ENCODE measurements at regions not wholly inside any gene's neighbourhood (a gene's known extent, or its start where the extent isn't known, plus 50 kb on each side); places are given as distances from the start of the nearest gene placed in this dataset.

- no peak for DNase-seq (ENCODE audit: extremely low read depth, low read depth)
Observed at GRCh38 chr3:102206511-102207031, 228.2 kb upstream of the ZPLD1 start.

DNA sequence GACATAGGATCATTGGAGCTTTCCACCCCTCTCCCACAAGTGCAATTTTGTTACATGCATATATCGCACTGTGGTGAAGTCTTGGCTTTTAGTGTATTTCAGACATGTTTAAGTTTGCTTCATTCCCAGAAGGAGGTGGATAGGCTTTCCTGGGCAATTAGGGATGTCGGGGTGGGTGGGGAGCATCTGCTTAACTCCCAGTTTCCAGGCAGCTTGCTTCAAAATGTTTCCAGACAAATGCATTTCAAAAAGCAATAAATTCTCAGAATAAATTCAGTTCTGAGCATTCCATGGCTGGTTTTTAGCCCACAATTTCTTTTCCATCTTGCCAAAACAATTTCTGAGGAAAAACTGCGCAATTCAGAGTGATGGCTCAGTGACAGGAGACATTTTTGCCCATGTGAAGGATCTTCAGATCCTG lies 227.7 kb upstream of the ZPLD1 start:
- DNase-seq (ENCODE audit: extremely low read depth, low read depth) = no peak

- no peak for DNase-seq (ENCODE audit: extremely low read depth, low read depth)
Observed at GRCh38 chr3:102215166-102215565, 219.6 kb upstream of the ZPLD1 start.

DNA sequence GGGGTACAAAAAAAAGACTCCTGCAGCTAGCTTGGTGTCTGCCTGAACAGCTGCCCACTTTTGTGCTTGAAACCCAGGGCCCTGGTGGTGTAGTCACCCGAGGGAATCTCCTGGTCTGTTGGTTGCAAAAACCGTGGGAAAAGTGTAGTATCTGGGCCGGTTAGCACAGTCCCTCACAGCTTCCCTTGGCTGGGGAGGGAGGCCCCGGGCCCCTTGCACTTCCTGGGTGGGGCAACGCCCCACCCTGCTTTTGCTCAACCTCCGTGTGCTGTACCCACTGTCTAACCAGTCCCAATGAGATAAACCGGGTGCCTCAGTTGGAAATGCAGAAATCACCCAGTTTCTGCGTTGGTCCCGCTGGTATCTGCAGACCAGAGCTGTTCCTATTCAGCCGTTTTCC lies 211.7 kb upstream of the ZPLD1 start:
- DNase-seq (ENCODE audit: extremely low read depth, low read depth) = no peak

GRCh38 chr3:102224171-102224570 lies 210.6 kb upstream of the ZPLD1 start:
- no peak for DNase-seq (ENCODE audit: extremely low read depth, low read depth)

GRCh38 chr3:102225005-102225404 lies 209.8 kb upstream of the ZPLD1 start:
- DNase-seq (ENCODE audit: extremely low read depth, low read depth) = no peak

DNA sequence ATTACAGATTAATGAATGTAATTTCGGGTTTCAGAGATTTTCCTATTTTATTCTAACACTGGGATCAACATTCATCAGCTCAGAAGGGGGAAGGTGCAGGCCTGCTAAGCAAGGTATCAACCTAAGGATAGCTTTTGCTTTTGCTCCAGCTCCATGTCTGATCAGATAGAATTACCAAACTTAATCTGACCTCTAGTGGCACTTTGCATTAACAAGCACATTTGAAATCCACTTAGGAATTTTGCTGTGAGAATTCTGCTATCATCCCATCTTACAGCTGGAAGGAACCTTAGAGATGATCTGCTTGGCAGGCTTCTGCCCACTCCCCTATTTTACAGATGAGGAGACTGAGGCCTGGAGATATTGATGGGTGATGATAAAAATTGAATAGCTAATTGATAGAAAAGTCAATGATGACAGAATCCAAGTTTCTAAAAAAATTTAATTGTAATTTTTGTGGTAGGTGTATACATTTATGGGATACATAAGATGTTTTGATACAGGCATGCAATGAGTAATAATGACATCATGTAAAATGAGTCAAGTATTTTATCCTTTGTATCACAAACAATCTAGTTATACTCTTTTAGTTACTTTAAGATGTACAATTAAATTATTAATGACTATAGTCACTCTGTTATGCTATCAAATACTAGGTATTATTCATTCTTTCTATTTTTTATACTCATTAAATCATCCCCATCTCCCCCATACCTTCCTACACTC lies 209.2 kb upstream of the ZPLD1 start:
- peak; percentile 30 for DNase-seq (ENCODE audit: extremely low read depth, low read depth)

- DNase-seq (ENCODE audit: extremely low read depth, low read depth) = no peak
Observed at GRCh38 chr3:102226463-102226862, 208.4 kb upstream of the ZPLD1 start.

DNA sequence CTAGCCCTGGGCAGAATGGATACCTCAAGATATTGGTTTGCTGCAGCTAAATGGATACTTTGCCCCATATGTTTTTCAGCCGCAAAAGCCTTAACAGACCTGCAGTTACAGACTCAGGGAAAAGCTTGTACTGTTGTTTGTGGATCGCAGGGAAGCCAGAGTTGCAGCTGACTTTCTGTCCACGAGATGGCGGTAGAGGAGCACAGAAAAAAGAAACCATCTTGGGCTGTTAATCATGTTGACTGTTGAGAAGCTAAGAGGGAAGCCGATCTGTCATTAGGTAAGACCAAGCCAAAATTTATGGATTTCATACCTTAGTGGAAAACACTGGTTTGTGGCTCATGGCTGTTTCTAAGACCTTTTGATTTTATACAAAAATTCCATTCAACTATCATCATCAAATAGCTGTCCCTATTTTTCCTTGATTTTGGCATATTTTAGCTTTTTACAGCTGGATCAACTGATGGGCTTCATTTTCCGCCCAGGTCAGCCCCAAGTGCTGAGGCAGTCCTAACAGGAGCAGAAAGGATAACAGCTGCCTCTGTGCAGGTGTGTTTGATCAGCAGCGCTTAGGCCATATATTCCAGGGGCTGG lies 205.7 kb upstream of the ZPLD1 start:
- peak; percentile 77 for DNase-seq (ENCODE audit: extremely low read depth, low read depth)

- DNase-seq (ENCODE audit: extremely low read depth, low read depth) = no peak
Observed at GRCh38 chr3:102230057-102230456, 204.8 kb upstream of the ZPLD1 start.

- no peak for DNase-seq (ENCODE audit: extremely low read depth, low read depth)
Observed at GRCh38 chr3:102233881-102234280, 200.9 kb upstream of the ZPLD1 start.

GRCh38 chr3:102235679-102236078 lies 199.1 kb upstream of the ZPLD1 start:
- peak; percentile 11 for DNase-seq (ENCODE audit: extremely low read depth, low read depth)

- no peak for DNase-seq (ENCODE audit: extremely low read depth, low read depth)
Observed at GRCh38 chr3:102237181-102237580, 197.6 kb upstream of the ZPLD1 start.

DNA sequence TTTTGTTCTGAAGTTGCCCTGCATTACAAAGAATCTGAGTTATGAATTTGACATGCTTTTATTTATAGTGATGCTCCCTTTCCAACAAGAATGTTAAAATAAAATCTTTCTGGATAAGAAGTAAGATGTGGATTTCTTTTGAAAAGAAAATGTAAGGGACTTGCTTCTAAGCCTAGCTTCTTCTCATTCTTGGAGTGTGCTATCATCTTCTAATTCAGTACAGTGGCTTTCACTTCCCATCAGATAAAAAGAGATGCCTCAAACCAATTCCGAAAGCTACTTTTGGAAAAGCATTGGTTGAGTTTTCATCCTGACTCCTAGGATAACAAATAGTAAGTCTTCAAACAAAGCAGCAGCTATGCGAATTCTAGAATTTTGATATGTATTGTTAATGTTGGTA lies 197.0 kb upstream of the ZPLD1 start:
- DNase-seq (ENCODE audit: extremely low read depth, low read depth) = no peak

- DNase-seq (ENCODE audit: extremely low read depth, low read depth) = no peak
Observed at GRCh38 chr3:102238362-102238761, 196.5 kb upstream of the ZPLD1 start.

DNA sequence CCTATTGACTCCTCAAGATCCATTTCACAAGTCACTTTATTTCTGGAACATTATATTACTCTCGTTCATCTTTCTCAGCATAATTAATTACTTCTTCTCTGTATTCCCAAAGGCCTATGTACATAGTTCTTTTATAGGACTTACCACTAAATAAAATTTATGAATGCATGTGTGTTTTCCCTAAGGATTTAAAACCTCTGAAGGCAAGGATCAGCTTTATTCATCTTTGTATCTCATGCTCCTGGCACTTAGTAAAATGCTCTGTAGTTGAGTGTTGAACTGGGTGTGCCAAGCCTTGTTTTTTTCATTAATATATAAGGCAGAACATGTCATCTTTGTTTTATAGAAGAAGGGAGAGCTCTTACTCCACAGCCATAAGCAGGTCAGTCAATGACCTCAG lies 194.1 kb upstream of the ZPLD1 start:
- DNase-seq (ENCODE audit: extremely low read depth, low read depth) = no peak

DNA sequence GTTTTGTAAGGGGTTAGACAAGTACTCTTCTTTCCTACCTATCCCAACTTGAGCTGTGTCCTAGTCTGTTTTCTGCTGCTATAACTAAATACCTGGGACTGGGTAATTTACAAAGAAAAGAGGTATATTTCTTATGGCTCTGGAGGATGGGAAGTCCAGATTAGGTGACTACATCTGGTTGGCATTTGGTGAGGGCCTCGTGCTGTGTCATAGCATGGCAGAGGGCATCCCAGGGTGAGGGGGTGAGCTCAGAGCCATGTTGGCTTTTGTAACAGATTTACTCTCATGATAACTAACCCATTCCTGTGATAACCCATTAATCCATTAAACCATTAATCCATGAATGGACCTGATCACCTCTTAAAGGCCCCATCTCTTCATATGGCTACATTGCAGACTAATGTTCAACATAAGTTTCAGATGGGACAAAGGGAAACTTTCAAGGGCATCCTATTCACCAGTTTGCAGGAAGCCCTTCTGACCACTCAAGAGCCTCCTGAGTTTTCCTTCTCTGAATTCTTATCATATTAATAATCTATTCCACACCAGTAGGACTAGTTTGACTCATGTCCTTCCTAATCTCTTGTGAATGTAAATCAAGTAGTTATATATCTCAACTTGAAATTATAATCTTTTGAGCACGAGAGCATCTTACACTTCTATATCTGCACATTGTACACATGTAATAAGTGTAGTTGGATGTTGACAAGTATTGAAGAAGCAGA lies 185.7 kb upstream of the ZPLD1 start:
- no peak for DNase-seq (ENCODE audit: extremely low read depth, low read depth)

GRCh38 chr3:102255736-102256135 lies 179.1 kb upstream of the ZPLD1 start:
- no peak for DNase-seq (ENCODE audit: extremely low read depth, low read depth)

GRCh38 chr3:102258666-102259227 lies 176.1 kb upstream of the ZPLD1 start:
- DNase-seq (ENCODE audit: extremely low read depth, low read depth) = no peak

- DNase-seq (ENCODE audit: extremely low read depth, low read depth) = no peak
Observed at GRCh38 chr3:102259663-102260062, 175.2 kb upstream of the ZPLD1 start.

GRCh38 chr3:102265720-102266119 lies 169.1 kb upstream of the ZPLD1 start:
- no peak for DNase-seq (ENCODE audit: extremely low read depth, low read depth)

Measured in NCI-H460 (cell line).